ENCODE measurements at regions not wholly inside any gene's neighbourhood (a gene's known extent, or its start where the extent isn't known, plus 50 kb on each side); places are given as distances from the start of the nearest gene placed in this dataset.
"Not testable (repeated sequence)": the region's sequence is repeated elsewhere in the genome, so short reads cannot be mapped to it uniquely, and the experiment has no call there.

DNA sequence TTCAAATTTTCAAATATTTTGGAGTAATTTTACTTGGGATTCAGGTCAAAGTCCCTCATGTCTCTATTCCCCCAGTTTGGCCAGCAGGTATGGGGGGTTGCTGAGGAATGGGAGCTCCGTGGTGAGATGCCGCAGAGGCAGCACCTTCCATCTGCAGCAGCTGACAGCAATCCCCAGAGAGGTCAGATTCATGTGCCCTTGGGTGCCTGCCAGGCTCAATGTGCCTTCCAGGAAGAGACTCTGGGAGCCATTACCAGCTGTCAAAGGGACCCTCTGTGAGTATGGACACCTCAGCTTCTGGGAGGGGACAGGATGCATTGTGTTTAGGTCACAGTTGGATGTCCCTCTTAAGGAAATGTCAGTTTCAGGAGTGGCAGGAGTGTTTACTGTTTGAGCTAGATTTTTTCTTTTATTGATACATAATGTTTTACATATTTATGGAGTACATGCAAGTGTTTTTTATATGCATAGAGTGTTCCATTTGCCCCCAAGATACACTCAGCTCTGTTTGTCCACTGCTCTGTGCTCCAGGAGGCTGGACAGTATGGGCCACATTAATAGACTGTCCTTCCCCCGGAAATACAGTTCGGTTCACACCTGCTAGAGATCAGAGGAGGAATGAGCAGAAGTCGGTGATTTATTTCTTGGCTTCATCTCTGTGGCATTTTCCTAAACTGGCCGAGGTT is 75.3 kb upstream of the GRB10 start:
- in situ Hi-C loops (cut with HindIII; ENCODE audit: low sequenced_read_pairs), result no loop called here

DNA sequence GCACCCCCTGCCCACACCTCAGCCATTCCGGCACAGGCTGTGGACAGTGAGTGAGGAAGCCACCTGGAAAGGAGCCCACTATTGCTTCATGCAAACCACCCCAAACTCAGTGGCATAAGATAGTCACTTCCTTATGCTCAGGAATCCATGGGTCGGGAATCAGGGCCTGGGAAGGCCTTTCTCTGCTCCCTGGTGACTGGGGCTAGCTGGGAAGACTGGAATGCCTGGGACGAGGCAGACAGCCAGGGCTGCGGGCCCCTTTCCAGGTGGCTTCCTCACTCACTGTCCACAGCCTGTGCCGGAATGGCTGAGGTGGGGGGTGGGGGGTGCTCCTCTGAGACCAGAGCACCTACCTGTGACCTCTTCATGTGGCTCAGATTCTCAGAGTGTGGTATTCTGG is 74.1 kb upstream of the GRB10 start:
- in situ Hi-C loops (cut with HindIII; ENCODE audit: low sequenced_read_pairs), result no loop called here

DNA sequence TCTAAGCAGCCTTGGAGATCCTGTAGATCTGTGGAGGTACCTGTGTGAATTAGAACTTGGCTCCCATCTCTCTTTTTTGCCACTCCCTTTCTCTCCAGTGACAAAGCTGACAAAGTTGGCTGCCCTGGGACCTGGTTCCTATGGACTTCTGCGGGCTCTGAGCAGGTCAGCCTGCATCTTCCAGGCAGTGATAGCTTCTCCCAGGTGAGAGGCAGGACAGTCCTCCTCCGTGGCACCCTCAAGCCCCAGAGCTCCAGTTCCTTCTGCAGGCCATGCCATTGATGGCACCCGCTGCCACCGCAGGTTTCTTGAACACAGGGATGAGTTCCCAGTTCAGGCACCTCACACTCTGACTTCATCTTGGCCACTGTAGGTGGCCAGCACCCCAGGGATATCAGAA is 73.5 kb upstream of the GRB10 start:
- in situ Hi-C loops (cut with HindIII; ENCODE audit: low sequenced_read_pairs), result no loop called here

DNA sequence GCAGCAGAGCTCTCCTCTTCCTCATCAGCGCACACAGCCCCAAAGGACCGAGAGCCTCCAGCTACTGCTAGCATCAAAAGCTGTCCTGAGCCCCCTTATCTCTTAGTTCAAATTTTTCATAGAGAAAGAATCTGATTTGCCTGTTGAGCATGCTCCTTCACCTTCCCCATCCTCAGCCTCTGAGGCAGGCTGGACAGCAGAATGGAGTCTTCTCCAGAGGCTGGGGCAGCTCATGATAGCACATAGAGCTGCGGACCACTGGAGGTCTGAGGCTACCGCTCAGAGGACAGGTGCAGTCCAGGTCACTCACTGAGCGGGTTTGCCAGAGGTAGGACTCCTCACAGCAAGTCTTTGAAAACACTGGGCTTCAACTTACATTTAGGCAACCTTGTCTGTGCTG is 72.8 kb upstream of the GRB10 start:
- in situ Hi-C loops (cut with HindIII; ENCODE audit: low sequenced_read_pairs), result no loop called here

DNA sequence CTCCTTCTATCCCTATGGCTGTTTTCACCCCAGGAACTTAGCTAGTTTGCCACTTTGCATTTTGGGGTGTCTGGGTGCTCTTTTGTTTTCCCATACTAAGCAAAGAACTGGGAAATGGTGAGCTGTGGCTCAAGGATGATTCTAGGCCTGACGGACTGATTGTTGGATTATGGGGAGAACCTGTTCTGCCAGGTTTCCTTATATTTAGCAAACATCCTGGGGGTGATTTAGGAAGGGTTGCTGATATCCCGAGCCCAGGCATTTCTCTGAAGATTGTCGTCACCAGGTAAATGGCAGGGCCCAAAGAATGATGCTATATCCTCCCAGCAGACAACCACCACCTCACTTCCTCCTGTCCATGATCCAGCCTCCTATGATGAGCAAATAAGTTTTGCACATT is 72.1 kb upstream of the GRB10 start:
- in situ Hi-C loops (cut with HindIII; ENCODE audit: low sequenced_read_pairs), result no loop called here

DNA sequence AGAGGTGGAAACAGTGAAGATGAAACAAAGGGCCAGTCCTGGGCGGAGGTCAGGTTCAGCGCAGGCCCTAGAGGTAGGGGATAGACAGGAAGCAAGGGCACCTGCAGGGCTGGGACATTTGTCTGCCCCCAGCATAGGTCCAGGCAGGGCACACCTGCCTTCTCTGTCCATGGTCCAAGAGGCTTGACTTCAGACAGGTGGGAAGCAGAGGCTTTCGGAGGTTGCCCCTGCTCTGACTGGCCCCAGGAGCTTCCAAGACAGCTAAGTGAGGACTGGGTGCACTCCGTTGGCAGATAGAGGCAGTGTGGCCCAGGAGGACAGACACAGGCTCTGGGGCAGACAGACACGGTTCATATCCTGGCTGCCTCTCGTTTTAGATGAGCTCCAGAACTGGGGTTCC is 71.6 kb upstream of the GRB10 start:
- in situ Hi-C loops (cut with HindIII; ENCODE audit: low sequenced_read_pairs), result no loop called here

DNA sequence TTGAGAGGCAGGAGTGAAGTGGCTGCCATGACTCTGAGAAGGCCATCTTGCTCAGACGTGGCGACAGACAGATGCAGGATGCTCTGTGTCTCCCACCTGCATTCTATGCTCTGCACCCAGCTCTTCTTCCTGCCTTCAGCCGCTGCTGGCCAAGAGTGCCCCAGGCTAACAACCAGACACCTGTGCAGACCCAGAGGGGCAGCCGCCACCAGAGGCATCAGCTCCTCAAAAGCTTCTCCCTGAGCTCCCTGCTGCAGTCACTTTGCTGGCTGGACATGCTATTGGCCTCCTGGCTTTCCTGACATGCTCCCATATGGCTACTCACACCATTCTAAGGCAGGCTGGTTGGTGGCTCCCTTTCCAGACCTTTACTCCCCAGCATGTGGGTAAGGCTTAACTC is 70.6 kb upstream of the GRB10 start:
- in situ Hi-C loops (cut with HindIII; ENCODE audit: low sequenced_read_pairs), result no loop called here

DNA sequence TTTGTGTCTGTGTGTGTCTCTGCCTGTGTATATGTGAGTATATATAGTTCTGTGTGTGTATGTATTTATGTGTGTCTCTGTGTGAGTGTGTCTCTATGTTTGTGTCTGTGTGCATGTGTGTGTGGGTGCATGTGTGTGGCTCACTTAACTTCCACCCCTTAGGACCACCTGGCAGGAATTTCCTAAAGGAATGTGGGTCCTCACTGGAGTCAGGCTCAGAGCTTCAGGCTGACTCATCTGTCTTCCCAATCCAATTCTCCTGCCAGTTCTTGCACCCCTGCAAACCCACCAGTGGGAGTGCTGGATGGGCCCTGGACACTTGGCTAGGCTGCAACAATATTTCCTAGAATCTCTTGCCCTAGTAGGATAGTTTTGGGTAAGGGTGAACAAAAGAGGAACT is 70.2 kb upstream of the GRB10 start:
- in situ Hi-C loops (cut with HindIII; ENCODE audit: low sequenced_read_pairs), result no loop called here

DNA sequence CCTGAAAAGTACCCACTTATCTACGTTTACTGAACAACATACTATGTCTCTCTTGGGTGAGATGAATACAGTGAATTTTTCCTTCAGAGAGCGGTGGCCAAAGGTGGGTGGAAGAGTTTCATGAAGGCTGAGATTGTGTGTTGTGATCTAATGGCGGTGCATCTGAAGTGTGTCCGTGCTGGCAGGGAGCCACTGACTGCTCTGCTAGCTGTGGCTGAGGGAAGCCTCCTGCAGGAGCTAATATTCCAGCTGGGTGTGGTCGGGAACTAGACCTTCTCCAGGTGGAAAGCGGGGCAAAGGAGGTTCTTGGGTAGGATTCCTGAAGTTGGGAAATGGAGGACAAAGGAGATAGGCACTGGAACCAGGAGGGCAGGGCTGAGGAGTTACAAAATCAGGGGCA is 69.2 kb upstream of the GRB10 start:
- in situ Hi-C loops (cut with HindIII; ENCODE audit: low sequenced_read_pairs), result no loop called here

DNA sequence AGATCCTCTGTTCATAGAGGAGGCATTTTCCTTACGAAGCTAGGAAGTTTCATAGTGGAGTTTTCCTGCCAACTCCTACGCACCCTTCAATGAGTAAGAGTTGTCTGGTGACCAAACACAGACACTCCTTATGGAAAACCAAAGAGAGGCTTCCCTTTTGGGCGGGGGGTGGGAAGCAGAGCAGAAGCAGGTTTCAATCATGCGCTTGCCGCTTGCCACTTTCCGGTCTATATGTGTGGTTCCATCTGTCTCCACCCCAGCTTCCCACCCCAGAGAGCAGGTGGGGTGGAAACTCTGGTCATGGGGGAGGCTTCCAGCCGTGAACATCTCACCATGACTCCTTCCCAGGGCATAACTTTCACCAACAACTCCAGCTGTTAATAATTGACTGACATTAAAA is 68.8 kb upstream of the GRB10 start:
- in situ Hi-C loops (cut with HindIII; ENCODE audit: low sequenced_read_pairs), result no loop called here

DNA sequence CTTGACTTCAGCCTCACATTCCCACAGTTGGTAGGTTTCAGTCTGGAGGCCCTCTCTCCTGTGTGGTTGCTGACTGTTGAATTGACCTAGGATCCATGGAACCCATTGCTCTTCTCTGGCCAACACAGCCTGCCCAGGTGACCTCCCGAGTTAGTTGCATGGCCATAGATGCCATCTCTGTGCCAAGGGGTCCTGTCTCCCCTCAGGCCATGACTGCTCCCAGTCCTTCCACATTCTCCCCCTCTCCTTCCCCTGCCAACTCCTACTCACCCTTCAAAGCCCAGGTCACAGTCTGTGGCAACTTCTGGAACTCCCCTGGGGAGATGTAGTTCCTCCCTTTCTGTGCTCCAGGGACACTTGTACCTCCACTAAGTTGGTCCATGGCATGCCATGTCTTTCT is 67.3 kb upstream of the GRB10 start:
- in situ Hi-C loops (cut with HindIII; ENCODE audit: low sequenced_read_pairs), result no loop called here

DNA sequence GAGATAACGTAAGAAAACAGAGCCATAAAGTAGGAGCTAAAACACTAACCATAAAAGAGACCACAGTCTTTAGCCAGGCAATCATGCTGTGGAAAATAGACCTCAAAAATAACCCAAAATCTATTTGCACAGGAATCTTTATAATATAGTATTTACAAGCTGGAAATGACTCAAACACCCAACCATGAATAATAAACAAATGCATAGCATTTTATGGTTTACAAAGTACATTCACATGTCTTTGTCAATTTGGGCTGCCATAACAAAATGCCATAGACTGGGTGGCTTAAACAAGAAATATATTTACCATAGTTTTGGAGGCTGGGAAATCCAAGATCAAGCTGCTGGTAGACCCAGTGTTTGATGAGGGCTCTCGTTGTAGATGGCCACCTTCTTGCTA is 65.5 kb upstream of the GRB10 start:
- in situ Hi-C loops (cut with HindIII; ENCODE audit: low sequenced_read_pairs), result no loop called here

DNA sequence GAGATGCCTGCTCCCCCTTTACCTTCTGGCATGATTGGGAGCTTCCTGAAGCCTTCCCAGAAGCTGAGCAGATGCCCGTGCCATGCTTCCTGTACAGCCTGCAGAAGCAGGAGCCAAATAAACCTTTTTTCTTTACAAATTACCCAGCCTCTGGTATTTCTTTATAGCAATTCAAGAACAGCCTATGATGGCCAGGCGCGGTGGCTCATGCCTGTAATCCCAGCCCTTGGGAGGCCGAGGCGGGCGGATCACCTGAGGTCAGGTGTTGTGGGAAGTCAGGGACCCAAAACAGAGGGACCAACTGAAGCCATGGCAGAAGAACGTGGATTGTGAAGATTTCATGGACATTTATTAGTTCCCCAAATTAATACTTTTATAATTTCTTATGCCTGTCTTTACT is 62.2 kb upstream of the GRB10 start:
- in situ Hi-C loops (cut with HindIII; ENCODE audit: low sequenced_read_pairs), result not testable (repeated sequence)

DNA sequence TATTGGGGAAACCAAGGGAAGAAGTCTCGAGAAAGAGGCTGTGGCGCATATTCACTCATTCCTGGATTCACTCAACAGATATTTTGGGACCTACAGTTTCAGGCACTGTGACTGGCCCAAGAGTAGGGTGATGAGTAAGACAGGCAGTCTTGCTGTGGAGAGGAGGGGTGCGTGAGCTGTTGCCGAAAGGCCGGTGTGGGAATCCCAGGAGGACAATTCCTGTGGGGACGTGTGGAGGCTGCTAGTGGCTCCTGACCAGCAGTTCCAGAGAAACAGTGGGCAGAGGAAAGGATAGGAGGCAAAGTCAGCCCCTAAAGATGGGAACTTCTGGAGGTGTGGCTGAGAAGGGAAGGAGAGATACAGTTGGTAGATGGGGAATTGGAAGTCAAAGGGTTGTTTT is 59.3 kb upstream of the GRB10 start:
- in situ Hi-C loops (cut with HindIII; ENCODE audit: low sequenced_read_pairs), result no loop called here

DNA sequence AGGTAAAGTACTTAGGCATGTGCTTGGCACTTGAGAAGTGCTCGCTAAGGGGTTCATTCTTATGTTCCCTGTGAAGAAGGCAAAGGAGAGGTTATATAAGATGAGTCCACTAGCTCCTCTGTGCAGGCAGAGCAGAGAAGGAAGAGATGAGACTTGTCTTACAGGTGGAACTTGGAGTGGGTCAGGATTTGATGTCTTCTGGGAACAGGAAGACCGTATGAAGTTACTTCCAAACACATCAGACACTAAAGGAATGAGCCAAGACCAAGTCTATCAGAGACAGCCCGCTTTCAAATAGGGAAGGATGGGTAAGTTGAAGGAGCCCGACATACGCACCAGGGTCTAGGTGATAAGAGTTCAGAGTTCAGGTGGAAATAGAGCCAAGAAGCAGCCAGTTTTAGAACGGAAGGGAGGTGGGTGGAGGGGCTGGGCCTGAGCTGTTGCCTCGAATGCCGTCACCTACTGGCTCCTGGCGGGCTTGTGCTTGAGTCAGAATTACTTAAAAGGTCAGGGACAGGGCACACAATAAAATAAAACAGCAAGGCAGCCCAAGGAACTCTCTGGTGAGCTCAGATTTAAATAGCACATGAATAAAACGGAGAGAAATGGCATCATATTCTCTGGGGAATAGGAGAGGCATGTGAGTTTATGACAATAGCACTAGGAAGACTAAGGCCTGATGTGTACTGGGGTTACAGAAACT is 56.1 kb upstream of the GRB10 start:
- in situ Hi-C loops (cut with HindIII; ENCODE audit: low sequenced_read_pairs), result no loop called here

DNA sequence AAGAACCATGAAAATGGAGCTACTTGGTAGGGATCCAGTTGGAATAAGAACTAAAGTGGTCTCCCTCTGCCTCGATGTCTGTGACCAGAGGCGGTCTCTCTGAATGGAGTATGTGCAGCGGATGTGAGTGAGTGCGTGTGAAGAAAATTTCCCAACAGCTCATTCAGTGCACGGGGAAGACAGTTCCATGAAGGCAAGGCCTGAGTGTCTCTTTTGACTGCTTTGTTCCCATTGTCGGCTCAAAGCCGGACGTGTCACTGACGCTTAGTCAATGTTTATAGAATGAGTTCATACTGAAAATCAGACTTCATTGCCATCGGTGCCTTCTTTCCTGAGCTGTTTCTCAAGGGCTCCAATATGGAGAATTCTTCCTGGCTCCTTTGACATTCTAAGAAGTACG is 55.3 kb upstream of the GRB10 start:
- in situ Hi-C loops (cut with HindIII; ENCODE audit: low sequenced_read_pairs), result no loop called here

DNA sequence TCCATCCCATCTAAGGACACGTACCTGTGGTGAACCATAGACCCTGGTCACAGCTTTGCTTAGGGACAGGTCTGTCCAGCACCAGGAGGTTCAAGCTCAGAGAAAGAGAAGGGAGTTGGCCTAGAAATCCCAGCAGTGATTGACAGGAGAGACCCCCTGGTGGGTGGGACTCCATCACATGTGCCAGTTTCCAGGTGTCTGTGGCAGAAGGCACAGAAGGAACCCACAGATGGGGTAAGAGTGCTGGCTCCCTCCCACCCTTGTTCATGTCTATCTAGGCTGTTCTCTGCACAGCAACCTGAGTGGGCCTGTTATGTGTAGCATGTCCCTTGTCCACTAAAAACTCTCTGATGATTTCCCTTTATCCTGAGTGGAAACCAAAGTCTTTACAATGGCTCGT is 54.0 kb upstream of the GRB10 start:
- in situ Hi-C loops (cut with HindIII; ENCODE audit: low sequenced_read_pairs), result no loop called here

DNA sequence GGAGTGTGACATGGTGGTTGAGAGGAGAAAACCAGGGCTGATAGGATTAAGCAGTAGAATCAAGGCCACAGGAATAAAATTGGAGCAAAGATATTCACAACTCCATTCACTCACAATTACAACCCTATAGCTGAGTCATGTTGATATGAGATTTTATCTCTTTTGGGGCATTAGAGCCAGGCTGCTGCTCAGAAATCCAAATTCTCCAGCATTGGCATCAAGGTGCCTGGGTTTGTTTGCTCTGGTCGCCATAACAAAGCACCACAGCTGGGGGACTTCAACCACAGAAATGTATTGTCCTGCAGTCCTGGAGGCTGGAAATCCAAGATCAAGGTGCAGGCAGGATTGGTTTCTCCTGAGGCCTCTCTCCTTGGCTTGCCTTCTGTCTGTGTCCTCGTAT is 52.5 kb upstream of the GRB10 start:
- in situ Hi-C loops (cut with HindIII; ENCODE audit: low sequenced_read_pairs), result no loop called here

DNA sequence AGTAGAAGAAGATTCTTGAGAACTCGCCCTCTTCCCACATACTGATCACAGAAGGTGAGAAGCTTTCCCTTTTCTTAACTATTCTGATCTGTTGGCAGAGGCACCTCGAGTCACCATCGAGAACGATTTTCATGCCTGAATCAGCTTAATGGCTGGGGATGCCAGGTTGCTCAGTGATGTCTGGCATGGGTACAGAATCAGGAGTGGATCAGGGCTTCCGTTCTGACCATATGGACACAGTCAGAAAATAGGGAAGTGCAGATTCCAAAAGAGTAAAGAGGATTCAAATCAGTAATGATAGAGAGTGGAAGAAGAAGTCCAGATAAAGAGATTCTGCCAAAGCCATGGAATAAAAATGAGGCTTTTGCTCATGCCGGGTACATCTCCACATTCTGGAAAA is 52.0 kb upstream of the GRB10 start:
- in situ Hi-C loops (cut with HindIII; ENCODE audit: low sequenced_read_pairs), result no loop called here

DNA sequence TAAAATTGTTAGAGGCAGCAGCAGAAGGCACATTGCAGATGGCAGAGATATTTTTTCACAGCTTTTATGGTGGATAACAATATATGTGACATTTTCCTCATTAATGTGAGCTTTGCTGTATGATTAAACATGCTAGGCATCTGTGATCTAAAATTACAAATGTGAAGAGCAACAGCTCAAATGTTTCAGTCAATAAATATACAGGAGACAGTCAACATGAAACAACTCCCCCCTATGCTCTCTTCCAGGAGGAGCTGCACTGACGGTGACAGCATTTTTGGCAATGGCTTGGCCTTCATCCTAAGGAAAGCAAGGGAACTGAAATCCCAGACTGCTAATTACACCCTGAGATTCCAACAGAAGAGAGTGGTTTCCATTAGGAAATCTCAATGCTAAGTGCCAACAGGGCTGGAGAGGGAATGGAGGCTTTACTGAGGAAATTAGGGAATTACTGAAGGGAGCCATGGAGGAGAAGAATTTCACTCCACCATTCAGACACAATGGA is 51.4 kb upstream of the GRB10 start:
- in situ Hi-C loops (cut with HindIII; ENCODE audit: low sequenced_read_pairs), result no loop called here

DNA sequence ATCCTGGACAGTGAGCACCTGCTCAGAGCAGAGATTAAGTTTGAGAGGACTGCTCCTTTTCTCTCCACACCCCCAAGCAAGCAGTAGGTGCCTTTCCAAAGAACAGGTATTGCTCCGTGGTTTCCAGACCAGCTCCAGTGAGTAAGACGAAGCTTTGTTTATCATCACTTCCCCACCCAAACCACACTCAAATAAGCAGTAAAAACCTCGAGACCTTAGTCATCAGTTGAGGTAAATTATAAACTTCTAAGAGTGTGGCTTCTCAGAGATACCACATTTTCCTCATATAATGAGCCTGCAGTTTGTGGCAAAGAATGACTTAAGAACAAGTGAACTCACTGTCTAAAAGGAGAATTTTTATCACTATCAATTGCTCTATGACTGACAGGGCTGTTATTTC is 50.0 kb upstream of the GRB10 start:
- in situ Hi-C loops (cut with HindIII; ENCODE audit: low sequenced_read_pairs), result no loop called here

All from DLD1 (cell line).